OCI-LY1 (cell line): ENCODE measurements at regions not wholly inside any gene's neighbourhood (a gene's known extent, or its start where the extent isn't known, plus 50 kb on each side); places are given as distances from the start of the nearest gene placed in this dataset.

Experiments used
- CTCF ChIP-seq: fragments of 200-600 bp; sonication (generic), shearing (Covaris generic); IDR thresholded peaks from 2 replicates; pipeline ENCODE4 v1.5.1; 2017; ENCODE audit warnings: mild to moderate bottlenecking, antibody characterized with exemption, low read length, moderate library complexity, mixed read lengths
- EZH2 ChIP-seq: fragments of 200-600 bp; sonication (generic), shearing (Covaris generic); IDR thresholded peaks from 2 replicates; pipeline ENCODE4 v1.8.0; 2017; ENCODE audit warnings: borderline replicate concordance, mixed run types, mild to moderate bottlenecking, antibody characterized with exemption, low read length, moderate library complexity, mixed read lengths

- no peak for TF ChIP-seq EZH2
- TF ChIP-seq CTCF = no peak
Measured at GRCh38 chr5:90099099-90099498, 310.5 kb downstream of the CETN3 start.
